SK-N-SH treated with all-trans-retinoic acid at 6 μM for 48 hours (cell line): ENCODE measurements at regions not wholly inside any gene's neighbourhood (a gene's known extent, or its start where the extent isn't known, plus 50 kb on each side); places are given as distances from the start of the nearest gene placed in this dataset.

Experiments used
- ATAC-seq: fragments of 200-7000 bp; cut with Tn5 transposase; 3 replicates; pipeline ENCODE4 v1.9.1; 2020; ENCODE audit warnings: mild to moderate bottlenecking, moderate library complexity
- ARNTL ChIP-seq: fragments of 450-650 bp; formaldehyde crosslinking; IDR thresholded peaks from 2 replicates; pipeline ENCODE4 v1.5.0; 2020; ENCODE audit warnings: low read depth, mild to moderate bottlenecking, moderate library complexity, borderline replicate concordance
- BACH2 ChIP-seq: fragments of 250-450 bp; sonication (Bioruptor Pico); IDR thresholded peaks from 2 replicates; pipeline ENCODE4 v1.9.0; 2021; ENCODE audit warnings: mild to moderate bottlenecking, borderline replicate concordance
- GLIS3 ChIP-seq: fragments of 250-450 bp; sonication (Bioruptor Pico); IDR thresholded peaks from 2 replicates; pipeline ENCODE4 v1.5.0; 2020; ENCODE audit warnings: mild to moderate bottlenecking, moderate library complexity
- ISL1 ChIP-seq: fragments of 250-450 bp; sonication (Bioruptor Pico); IDR thresholded peaks from 2 replicates; pipeline ENCODE4 v2.1.2; 2022; ENCODE audit warnings: mild to moderate bottlenecking, moderate library complexity
- OSR1 ChIP-seq: fragments of 250-450 bp; sonication (Bioruptor Pico); IDR thresholded peaks from 2 replicates; pipeline ENCODE4 v1.8.0; 2022; ENCODE audit warnings: moderate library complexity, mild to moderate bottlenecking, inconsistent platforms
- PATZ1 ChIP-seq: fragments of 250-450 bp; sonication (Bioruptor Pico); IDR thresholded peaks from 2 replicates; pipeline ENCODE4 v1.8.0; 2020; ENCODE audit warnings: mild to moderate bottlenecking, moderate library complexity, borderline replicate concordance
- POU6F1 ChIP-seq: fragments of 250-450 bp; sonication (Bioruptor Pico); IDR thresholded peaks from 2 replicates; pipeline ENCODE4 v1.8.0; 2021; ENCODE audit warnings: low read depth, mild to moderate bottlenecking, moderate library complexity, borderline replicate concordance
- RARB ChIP-seq: fragments of 250-450 bp; sonication (Bioruptor Pico); IDR thresholded peaks from 2 replicates; pipeline ENCODE4 v1.8.0; 2021; ENCODE audit warnings: mild to moderate bottlenecking, moderate library complexity
- SNAI2 ChIP-seq: fragments of 250-450 bp; sonication (Bioruptor Pico); IDR thresholded peaks from 2 replicates; pipeline ENCODE4 v1.5.0; 2020; ENCODE audit warnings: mild to moderate bottlenecking, moderate library complexity
- TCF4 ChIP-seq: fragments of 250-450 bp; sonication (Bioruptor Pico); IDR thresholded peaks from 2 replicates; pipeline ENCODE4 v1.8.0; 2021; ENCODE audit warnings: mild to moderate bottlenecking, moderate library complexity, borderline replicate concordance
- TSHZ2 ChIP-seq: fragments of 250-450 bp; sonication (Bioruptor Pico); IDR thresholded peaks from 2 replicates; pipeline ENCODE4 v1.5.0; 2020; ENCODE audit warnings: mild to moderate bottlenecking, moderate library complexity
- ZC3H10 ChIP-seq: fragments of 250-450 bp; sonication (Bioruptor Pico); IDR thresholded peaks from 2 replicates; pipeline ENCODE4 v1.5.1; 2021; ENCODE audit warnings: mild to moderate bottlenecking, moderate library complexity
- ZFP3 ChIP-seq: fragments of 250-450 bp; sonication (Bioruptor Pico); IDR thresholded peaks from 2 replicates; pipeline ENCODE4 v1.5.0; 2020; ENCODE audit warnings: mild to moderate bottlenecking, moderate library complexity
- ZFP30 ChIP-seq: fragments of 450-650 bp; formaldehyde crosslinking; IDR thresholded peaks from 2 replicates; pipeline ENCODE4 v1.5.0; 2022; ENCODE audit warnings: mild to moderate bottlenecking, moderate library complexity
- ZNF565 ChIP-seq: fragments of 450-650 bp; formaldehyde crosslinking; conservative IDR thresholded peaks from 2 replicates; pipeline ENCODE4 v1.5.0; 2020; ENCODE audit warnings: low read depth, mild to moderate bottlenecking, moderate library complexity
- ZNF70 ChIP-seq: fragments of 450-650 bp; formaldehyde crosslinking; IDR thresholded peaks from 2 replicates; pipeline ENCODE4 v1.5.0; 2020; ENCODE audit warnings: mild to moderate bottlenecking, moderate library complexity
- ZNF8 ChIP-seq: fragments of 450-650 bp; formaldehyde crosslinking; IDR thresholded peaks from 2 replicates; pipeline ENCODE4 v1.5.0; 2020; ENCODE audit warnings: mild to moderate bottlenecking, moderate library complexity
- TF ChIP-seq, protein P1 (sequence below): fragments of 250-450 bp; sonication (Bioruptor Pico); IDR thresholded peaks from 2 replicates; pipeline ENCODE4 v1.5.1; 2020; ENCODE audit warnings: low read depth, mild to moderate bottlenecking, moderate library complexity
- TF ChIP-seq, protein P2 (sequence below): fragments of 250-450 bp; sonication (Bioruptor Pico); IDR thresholded peaks from 2 replicates; pipeline ENCODE4 v1.5.1; 2021; ENCODE audit warnings: mild to moderate bottlenecking, moderate library complexity

DNA sequence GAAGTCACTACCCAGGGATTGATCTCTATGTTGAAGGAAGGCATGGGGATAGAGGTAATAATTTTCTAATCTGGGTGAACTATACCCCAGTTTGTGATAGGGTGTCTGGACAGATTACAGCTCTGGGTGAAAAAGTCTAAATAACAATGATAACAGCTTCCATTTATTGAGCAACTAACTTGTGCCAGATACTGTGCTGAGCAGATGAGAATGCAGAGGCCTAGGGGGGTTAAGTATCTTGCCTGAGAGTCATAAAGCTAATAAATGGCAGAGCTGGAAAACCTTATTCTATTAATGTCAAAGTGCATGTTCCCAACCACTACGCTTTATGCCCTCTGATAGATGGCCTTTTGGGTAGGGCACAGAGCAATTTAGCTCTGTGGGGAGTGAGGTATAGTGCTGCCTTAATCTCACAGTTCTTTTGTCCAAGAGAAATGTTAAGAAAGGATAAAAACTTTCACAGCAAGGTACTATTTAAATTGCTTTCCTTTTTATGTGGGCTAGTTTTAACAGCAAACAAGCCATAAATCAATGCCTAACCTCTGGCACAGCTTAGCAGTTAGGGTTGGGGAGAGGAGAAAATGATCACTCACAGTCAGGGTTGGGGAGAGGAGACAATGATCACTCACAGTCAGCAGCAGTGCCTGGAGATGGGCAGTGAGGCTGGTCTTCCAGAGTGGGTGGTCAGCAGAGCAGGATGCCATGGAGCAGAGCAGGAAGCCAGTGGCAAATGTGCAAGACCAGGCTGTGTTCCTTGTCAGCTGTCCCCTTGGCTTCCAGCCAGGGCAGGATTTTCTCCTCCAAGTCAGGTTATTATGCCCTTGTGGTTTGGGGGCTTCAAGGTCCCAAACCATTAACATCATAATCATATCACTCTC is 187.0 kb downstream of the CARTPT start:
- ATAC-seq: peak; percentile 53
- TF ChIP-seq ZFP30 (CRISPR knock-in tag) (no peak), PATZ1 (CRISPR knock-in tag) (no peak), RARB (CRISPR knock-in tag) (no peak), GLIS3 (CRISPR knock-in tag) (no peak), TCF4 (CRISPR knock-in tag) (no peak), OSR1 (CRISPR knock-in tag) (no peak), POU6F1 (no peak), ARNTL (CRISPR knock-in tag) (no peak), ZC3H10 (CRISPR knock-in tag) (no peak), TSHZ2 (CRISPR knock-in tag) (no peak), ZNF8 (CRISPR knock-in tag) (no peak), ISL1 (CRISPR knock-in tag) (no peak), SNAI2 (no peak)
- TF ChIP-seq, protein P1, sequence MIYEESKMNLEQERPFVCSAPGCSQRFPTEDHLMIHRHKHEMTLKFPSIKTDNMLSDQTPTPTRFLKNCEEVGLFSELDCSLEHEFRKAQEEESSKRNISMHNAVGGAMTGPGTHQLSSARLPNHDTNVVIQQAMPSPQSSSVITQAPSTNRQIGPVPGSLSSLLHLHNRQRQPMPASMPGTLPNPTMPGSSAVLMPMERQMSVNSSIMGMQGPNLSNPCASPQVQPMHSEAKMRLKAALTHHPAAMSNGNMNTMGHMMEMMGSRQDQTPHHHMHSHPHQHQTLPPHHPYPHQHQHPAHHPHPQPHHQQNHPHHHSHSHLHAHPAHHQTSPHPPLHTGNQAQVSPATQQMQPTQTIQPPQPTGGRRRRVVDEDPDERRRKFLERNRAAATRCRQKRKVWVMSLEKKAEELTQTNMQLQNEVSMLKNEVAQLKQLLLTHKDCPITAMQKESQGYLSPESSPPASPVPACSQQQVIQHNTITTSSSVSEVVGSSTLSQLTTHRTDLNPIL: no peak
- TF ChIP-seq, protein P2, sequence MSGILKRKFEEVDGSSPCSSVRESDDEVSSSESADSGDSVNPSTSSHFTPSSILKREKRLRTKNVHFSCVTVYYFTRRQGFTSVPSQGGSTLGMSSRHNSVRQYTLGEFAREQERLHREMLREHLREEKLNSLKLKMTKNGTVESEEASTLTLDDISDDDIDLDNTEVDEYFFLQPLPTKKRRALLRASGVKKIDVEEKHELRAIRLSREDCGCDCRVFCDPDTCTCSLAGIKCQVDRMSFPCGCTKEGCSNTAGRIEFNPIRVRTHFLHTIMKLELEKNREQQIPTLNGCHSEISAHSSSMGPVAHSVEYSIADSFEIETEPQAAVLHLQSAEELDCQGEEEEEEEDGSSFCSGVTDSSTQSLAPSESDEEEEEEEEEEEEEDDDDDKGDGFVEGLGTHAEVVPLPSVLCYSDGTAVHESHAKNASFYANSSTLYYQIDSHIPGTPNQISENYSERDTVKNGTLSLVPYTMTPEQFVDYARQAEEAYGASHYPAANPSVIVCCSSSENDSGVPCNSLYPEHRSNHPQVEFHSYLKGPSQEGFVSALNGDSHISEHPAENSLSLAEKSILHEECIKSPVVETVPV (CRISPR knock-in tag): no peak
- TF ChIP-seq, all 23 proteins: peak for 0

GRCh38 chr5:71907001-71907588 is 188.0 kb downstream of the CARTPT start:
- ATAC-seq: peak; percentile 73
- TF ChIP-seq SNAI2: no peak

GRCh38 chr5:71907608-71908145 is 188.6 kb downstream of the CARTPT start:
- ATAC-seq: peak; percentile 21; the same call in 2 of the 3 replicates
- TF ChIP-seq, protein P2 (CRISPR knock-in tag): no peak
- no peak for TF ChIP-seq BACH2 (CRISPR knock-in tag)
- no peak for TF ChIP-seq ZNF70 (CRISPR knock-in tag)
- no peak for TF ChIP-seq ZC3H10 (CRISPR knock-in tag)
- no peak for TF ChIP-seq PATZ1 (CRISPR knock-in tag)
- no peak for TF ChIP-seq SNAI2
- TF ChIP-seq ISL1 (CRISPR knock-in tag): no peak
- TF ChIP-seq TSHZ2 (CRISPR knock-in tag): no peak
- no peak for TF ChIP-seq ZNF565 (CRISPR knock-in tag)
- TF ChIP-seq ARNTL (CRISPR knock-in tag): no peak
- no peak for TF ChIP-seq ZFP3 (CRISPR knock-in tag)
